Gastrocnemius medialis (tissue), 4 donors: ENCODE measurements at regions not wholly inside any gene's neighbourhood (a gene's known extent, or its start where the extent isn't known, plus 50 kb on each side); places are given as distances from the start of the nearest gene placed in this dataset.

Experiments used
- ATAC-seq, 2 donors: fragments of 150-250 bp; one replicate each; pipeline ENCODE4 v1.9.1; 2016
- DNase-seq, 2 donors: peaks; one replicate each; pipeline ENCODE4 v3.0.0-alpha.2; 2019
- H3K27ac ChIP-seq, 4 donors: fragments of 200-600 bp; sonication (generic); 1 replicate in 1 of 4; 2 replicates in 3 of 4; pipeline ENCODE4 v1.5.1; 2016 to 2018; ENCODE audit warnings: mild to moderate bottlenecking in 2 of 4, moderate library complexity in 1 of 4
- H3K27me3 ChIP-seq, 3 donors: fragments of 200-600 bp; sonication (generic) in 2 of 3; 1 replicate in 1 of 3; 2 replicates in 2 of 3; pipeline versions ENCODE4 v1.5.1 to v1.6.0; 2016 to 2019; ENCODE audit warnings: mild to moderate bottlenecking in 1 of 3, moderate library complexity in 1 of 3
- H3K36me3 ChIP-seq, 2 donors: fragments of 200-600 bp; sonication (generic) in 1 of 2; one replicate each; pipeline ENCODE4 v1.5.1; 2017 to 2018
- H3K4me1 ChIP-seq, 2 donors: fragments of 200-600 bp; sonication (generic) in 1 of 2; one replicate each; pipeline ENCODE4 v1.5.1; 2016 to 2017; ENCODE audit warnings: mild to moderate bottlenecking in 2 of 2
- H3K4me3 ChIP-seq, 4 donors: fragments of 200-600 bp; sonication (generic) in 3 of 4; 1 replicate in 1 of 4; 2 replicates in 3 of 4; pipeline ENCODE4 v1.5.1; 2016 to 2019; ENCODE audit warnings: mild to moderate bottlenecking in 2 of 4
- H3K9me3 ChIP-seq, 3 donors: fragments of 200-600 bp; sonication (generic) in 2 of 3; 1 replicate in 1 of 3; 2 replicates in 2 of 3; pipeline ENCODE4 v1.5.1; 2016 to 2019
- CTCF ChIP-seq, 5 experiments: fragments of 450-650 bp in 3 of 5; fragments of 200-600 bp in 2 of 5; sonication (generic) in 2 of 5; IDR thresholded peaks in 4 of 5; conservative IDR thresholded peaks in 1 of 5; 1 replicate in 4 of 5; 2 replicates in 1 of 5; pipeline ENCODE4 v1.5.1; 2016 to 2019; ENCODE audit warnings: antibody characterized with exemption in 5 of 5, mild to moderate bottlenecking in 3 of 5, moderate library complexity in 3 of 5
- POLR2A ChIP-seq, 2 donors: fragments of 450-650 bp; IDR thresholded peaks; one replicate each; pipeline ENCODE4 v1.6.1; 2017; ENCODE audit warnings: antibody characterized with exemption in 2 of 2, mild to moderate bottlenecking in 2 of 2, moderate library complexity in 2 of 2
- in situ Hi-C, 4 donors: fragments of 200-750 bp; cut with MboI; loops; one replicate each; pipeline versions ENCODE4 v1.15.0 to v1.8.0; 2017; ENCODE audit warnings: low sequenced_read_pairs in 4 of 4
- intact Hi-C: fragments of 100-400 bp; cut with DNase I; formaldehyde crosslinking; loops from one replicate; pipeline ENCODE4 v1.15.1; 2023; ENCODE audit warnings: low total_unique reads

- TF ChIP-seq POLR2A (IDR thresholded peaks at IDR 0.05) = no peak
- no peak for TF ChIP-seq CTCF (IDR thresholded peaks at IDR 0.05 in 4 of 5, conservative IDR thresholded peaks at IDR 0.05 in 1 of 5)
- H3K27ac ChIP-seq = no peak overlapping the region
- intact Hi-C loops (no loop called here), in situ Hi-C loops (no loop called here)
- peaks cover 0 to 7% (median 4%) of the 10 kb centered on the region in 3 donors for H3K27me3 ChIP-seq
- no peak overlapping the region for H3K4me3 ChIP-seq
- DNase-seq (no peak), ATAC-seq (no peak)
- H3K4me1 ChIP-seq = no peaks in the 10 kb centered on the region
- H3K9me3 ChIP-seq = no peaks in the 10 kb centered on the region
- no peaks in the 10 kb centered on the region for H3K36me3 ChIP-seq
Observed at GRCh38 chr11:69374946-69375310, 81.0 kb downstream of the MYEOV start.

- H3K27me3 ChIP-seq = peaks cover 0 to 7% (median 4%) of the 10 kb centered on the region in 3 donors
- H3K27ac ChIP-seq = no peak overlapping the region
- intact Hi-C loops (no loop called here), in situ Hi-C loops (no loop called here)
- H3K4me3 ChIP-seq = no peak overlapping the region
- ATAC-seq = no peak
- H3K36me3 ChIP-seq = no peaks in the 10 kb centered on the region
- H3K9me3 ChIP-seq = no peaks in the 10 kb centered on the region
- DNase-seq = no peak
- TF ChIP-seq CTCF (IDR thresholded peaks at IDR 0.05 in 4 of 5, conservative IDR thresholded peaks at IDR 0.05 in 1 of 5) = no peak
- TF ChIP-seq POLR2A (IDR thresholded peaks at IDR 0.05) = no peak
- H3K4me1 ChIP-seq = no peaks in the 10 kb centered on the region
Observed at GRCh38 chr11:69375316-69376154, 81.6 kb downstream of the MYEOV start.

- intact Hi-C loops = no loop called here
- no peaks in the 10 kb centered on the region for H3K36me3 ChIP-seq
- in situ Hi-C loops = no loop called here
- H3K9me3 ChIP-seq = no peaks in the 10 kb centered on the region
- no peak for DNase-seq
- no peak overlapping the region for H3K4me3 ChIP-seq
- no peak for TF ChIP-seq CTCF (IDR thresholded peaks at IDR 0.05 in 4 of 5, conservative IDR thresholded peaks at IDR 0.05 in 1 of 5)
- no peak for TF ChIP-seq POLR2A (IDR thresholded peaks at IDR 0.05)
- no peaks in the 10 kb centered on the region for H3K4me1 ChIP-seq
- no peak for ATAC-seq
- H3K27me3 ChIP-seq = peaks cover 0 to 7% (median 4%) of the 10 kb centered on the region in 3 donors
- H3K27ac ChIP-seq = no peak overlapping the region
Observed at GRCh38 chr11:69376155-69377028, 82.4 kb downstream of the MYEOV start.

GRCh38 chr11:69377029-69377952 is 83.3 kb downstream of the MYEOV start:
- no peaks in the 10 kb centered on the region for H3K9me3 ChIP-seq
- TF ChIP-seq CTCF (IDR thresholded peaks at IDR 0.05 in 4 of 5, conservative IDR thresholded peaks at IDR 0.05 in 1 of 5) (no peak), POLR2A (IDR thresholded peaks at IDR 0.05) (no peak)
- in situ Hi-C loops (no loop called here), intact Hi-C loops (no loop called here)
- no peak overlapping the region for H3K4me3 ChIP-seq
- no peaks in the 10 kb centered on the region for H3K36me3 ChIP-seq
- ATAC-seq = no peak
- H3K4me1 ChIP-seq = no peaks in the 10 kb centered on the region
- no peak for DNase-seq
- H3K27ac ChIP-seq = no peak overlapping the region
- H3K27me3 ChIP-seq = peaks cover 0 to 7% (median 4%) of the 10 kb centered on the region in 3 donors
